Neural cell (in vitro differentiated cells): ENCODE measurements at regions not wholly inside any gene's neighbourhood (a gene's known extent, or its start where the extent isn't known, plus 50 kb on each side); places are given as distances from the start of the nearest gene placed in this dataset.

Experiments used
- H2AFZ ChIP-seq: fragments of 200-600, 300-800 bp; sonication (generic), shearing (Covaris generic); 2 replicates; pipeline ENCODE4 v1.6.0; 2014; ENCODE audit warnings: low read depth, mild to moderate bottlenecking, antibody characterized with exemption, low read length, moderate library complexity
- H3F3A ChIP-seq: fragments of 200-600 bp; shearing (Covaris generic); 2 replicates; pipeline ENCODE4 v1.6.1; 2016; ENCODE audit warnings: mild to moderate bottlenecking, moderate library complexity, mixed read lengths, antibody characterized with exemption, low read length; ENCODE audit not compliant: insufficient read depth, poor library complexity, severe bottlenecking
- H3K27ac ChIP-seq: fragments of 200-600, 300-800 bp; sonication (generic), shearing (Covaris generic); 2 replicates; pipeline ENCODE4 v1.5.1; 2014; ENCODE audit warnings: mild to moderate bottlenecking, low read length, moderate library complexity
- H3K27me3 ChIP-seq: fragments of 300-800, 200-600 bp; sonication (generic), shearing (Covaris generic); 2 replicates; pipeline ENCODE4 v1.6.0; 2014; ENCODE audit warnings: mild to moderate bottlenecking, low read depth, low read length, moderate library complexity; ENCODE audit not compliant: insufficient read depth
- H3K36me3 ChIP-seq: fragments of 300-800, 200-600 bp; sonication (generic), shearing (Covaris generic); 2 replicates; pipeline ENCODE4 v1.5.1; 2014; ENCODE audit warnings: mild to moderate bottlenecking, antibody characterized with exemption, low read length, moderate library complexity; ENCODE audit not compliant: insufficient read depth
- H3K4me2 ChIP-seq: fragments of 300-800, 200-600 bp; sonication (generic), shearing (Covaris generic); 2 replicates; pipeline ENCODE4 v1.6.0; 2014; ENCODE audit warnings: mild to moderate bottlenecking, low read length
- H3K4me3 ChIP-seq: fragments of 300-800, 200-600 bp; sonication (generic), shearing (Covaris generic); 2 replicates; pipeline ENCODE4 v1.5.1; 2014; ENCODE audit warnings: mild to moderate bottlenecking, low read length, moderate library complexity
- H3K79me2 ChIP-seq: fragments of 200-600 bp; shearing (Covaris generic); replicated peaks from 2 replicates; pipeline ENCODE4 v1.6.0; 2014; ENCODE audit warnings: mild to moderate bottlenecking, low read length, moderate library complexity; ENCODE audit not compliant: insufficient read depth
- H3K9ac ChIP-seq: fragments of 300-800, 200-600 bp; sonication (generic), shearing (Covaris generic); 2 replicates; pipeline ENCODE4 v1.6.1; 2016; ENCODE audit warnings: mild to moderate bottlenecking, low read length, mixed read lengths
- H3K9me2 ChIP-seq: fragments of 200-600 bp; shearing (Covaris generic); 2 replicates; pipeline ENCODE4 v1.6.1; 2016; ENCODE audit warnings: mild to moderate bottlenecking, low read length, mixed read lengths; ENCODE audit not compliant: insufficient read depth
- H3K9me3 ChIP-seq: fragments of 200-600, 300-800 bp; sonication (generic), shearing (Covaris generic); 2 replicates; pipeline ENCODE4 v1.6.1; 2016; ENCODE audit warnings: mild to moderate bottlenecking, mixed run types, low read length, moderate library complexity, mixed read lengths
- H4K20me1 ChIP-seq: fragments of 200-600 bp; shearing (Covaris generic); 2 replicates; pipeline ENCODE4 v1.6.1; 2016; ENCODE audit warnings: mild to moderate bottlenecking, mixed run types; ENCODE audit not compliant: insufficient read depth
- EP300 ChIP-seq: fragments of 450-650 bp; conservative IDR thresholded peaks from 2 replicates; pipeline ENCODE4 v1.6.1; 2014; ENCODE audit warnings: antibody characterized with exemption, mild to moderate bottlenecking, moderate library complexity; ENCODE audit not compliant: poor library complexity, severe bottlenecking
- EZH2 ChIP-seq: fragments of 200-600, 300-800 bp; shearing (Covaris generic), sonication (generic); IDR thresholded peaks from 2 replicates; pipeline ENCODE4 v1.6.1; 2014; ENCODE audit warnings: antibody characterized with exemption, low read length, borderline replicate concordance, mild to moderate bottlenecking; ENCODE audit not compliant: insufficient read depth, poor library complexity, severe bottlenecking
- MXI1 ChIP-seq: fragments of 450-650 bp; conservative IDR thresholded peaks from 2 replicates; pipeline ENCODE4 v1.6.1; 2014; ENCODE audit warnings: antibody characterized with exemption, mild to moderate bottlenecking; ENCODE audit not compliant: poor library complexity, severe bottlenecking
- POLR2AphosphoS5 ChIP-seq: IDR thresholded peaks from 2 replicates; pipeline ENCODE4 v1.6.1; 2012
- RAD21 ChIP-seq: fragments of 450-650 bp; conservative IDR thresholded peaks from 2 replicates; pipeline ENCODE4 v1.6.1; 2014; ENCODE audit warnings: antibody characterized with exemption, mild to moderate bottlenecking, moderate library complexity
- REST ChIP-seq: IDR thresholded peaks from 2 replicates; pipeline ENCODE4 v1.6.1; 2012; ENCODE audit warnings: borderline replicate concordance
- SMC3 ChIP-seq: fragments of 450-650 bp; conservative IDR thresholded peaks from 2 replicates; pipeline ENCODE4 v1.6.1; 2014; ENCODE audit warnings: antibody characterized with exemption, mild to moderate bottlenecking, moderate library complexity; ENCODE audit not compliant: poor library complexity
- TAF1 ChIP-seq: IDR thresholded peaks from 2 replicates; pipeline ENCODE4 v1.6.1; 2012; ENCODE audit warnings: low read depth
- TF ChIP-seq, protein P1 (sequence below): fragments of 450-650 bp; IDR thresholded peaks from 2 replicates; pipeline ENCODE4 v1.5.1; 2014; ENCODE audit warnings: antibody characterized with exemption, mild to moderate bottlenecking, moderate library complexity; ENCODE audit not compliant: poor library complexity, severe bottlenecking

DNA sequence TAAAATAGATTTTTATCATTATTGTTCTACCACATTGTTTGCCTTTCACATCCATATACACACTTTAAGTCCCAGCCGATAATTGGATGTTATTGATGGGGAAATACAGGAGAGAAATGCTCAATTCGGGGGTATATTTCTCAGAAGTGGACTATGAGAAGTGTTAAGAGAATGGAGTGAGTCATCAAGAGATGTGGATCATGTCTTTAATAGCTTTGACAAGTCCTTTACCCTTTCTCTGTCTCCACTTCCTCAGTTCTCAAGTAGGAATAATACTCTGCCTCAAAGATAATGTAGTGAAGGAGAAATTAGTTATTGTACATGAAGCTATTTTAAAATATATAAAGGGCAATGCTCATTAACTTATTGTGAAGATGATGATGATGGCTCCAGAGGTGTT, 1017.6 kb upstream of the PIK3C3 start:
- no peaks in the 10 kb centered on the region for H3K9me2 ChIP-seq
- H3K27ac ChIP-seq, result no peak overlapping the region
- H3K4me3 ChIP-seq, result no peak overlapping the region
- H2AFZ ChIP-seq, result no peak overlapping the region
- no peak overlapping the region for H3K9ac ChIP-seq
- no peaks in the 10 kb centered on the region for H3F3A ChIP-seq
- H3K27me3 ChIP-seq, result no peaks in the 10 kb centered on the region
- no peak for TF ChIP-seq SMC3
- TF ChIP-seq RAD21, result no peak
- no peak for TF ChIP-seq EP300
- no peak for TF ChIP-seq POLR2AphosphoS5
- TF ChIP-seq EZH2, result no peak
- H3K9me3 ChIP-seq, result no peaks in the 10 kb centered on the region
- H3K4me2 ChIP-seq, result no peak overlapping the region
- H4K20me1 ChIP-seq, result no peaks in the 10 kb centered on the region
- no peaks in the 10 kb centered on the region for H3K79me2 ChIP-seq
- H3K36me3 ChIP-seq, result no peaks in the 10 kb centered on the region

DNA sequence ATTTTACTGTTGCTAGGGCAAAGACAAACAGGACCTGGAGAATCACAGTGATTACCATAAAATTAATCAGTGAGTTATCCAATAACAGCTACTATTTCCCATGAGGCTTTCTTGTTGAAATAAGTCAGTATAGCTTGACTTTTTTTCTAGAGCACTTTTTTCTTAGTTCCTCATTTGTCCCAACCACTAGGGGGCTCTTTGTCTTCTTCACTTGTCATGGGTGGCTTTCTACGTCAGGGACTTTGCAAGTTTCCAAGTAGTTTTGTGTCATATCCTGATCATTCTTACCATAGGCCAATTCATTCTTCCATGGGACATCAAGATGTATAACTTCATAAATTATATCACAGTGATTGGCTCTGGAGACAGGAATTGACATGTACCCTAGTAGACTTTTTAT, 1019.6 kb upstream of the PIK3C3 start:
- Histone ChIP-seq H3K27me3 (no peaks in the 10 kb centered on the region), H3F3A (no peaks in the 10 kb centered on the region), H3K9me3 (no peaks in the 10 kb centered on the region), H3K4me2 (no peak overlapping the region), H3K36me3 (no peaks in the 10 kb centered on the region), H3K9me2 (no peaks in the 10 kb centered on the region), H3K4me3 (no peak overlapping the region), H2AFZ (no peak overlapping the region), H4K20me1 (no peaks in the 10 kb centered on the region), H3K79me2 (no peaks in the 10 kb centered on the region), H3K27ac (no peak overlapping the region), H3K9ac (no peak overlapping the region)
- TF ChIP-seq, protein P1, sequence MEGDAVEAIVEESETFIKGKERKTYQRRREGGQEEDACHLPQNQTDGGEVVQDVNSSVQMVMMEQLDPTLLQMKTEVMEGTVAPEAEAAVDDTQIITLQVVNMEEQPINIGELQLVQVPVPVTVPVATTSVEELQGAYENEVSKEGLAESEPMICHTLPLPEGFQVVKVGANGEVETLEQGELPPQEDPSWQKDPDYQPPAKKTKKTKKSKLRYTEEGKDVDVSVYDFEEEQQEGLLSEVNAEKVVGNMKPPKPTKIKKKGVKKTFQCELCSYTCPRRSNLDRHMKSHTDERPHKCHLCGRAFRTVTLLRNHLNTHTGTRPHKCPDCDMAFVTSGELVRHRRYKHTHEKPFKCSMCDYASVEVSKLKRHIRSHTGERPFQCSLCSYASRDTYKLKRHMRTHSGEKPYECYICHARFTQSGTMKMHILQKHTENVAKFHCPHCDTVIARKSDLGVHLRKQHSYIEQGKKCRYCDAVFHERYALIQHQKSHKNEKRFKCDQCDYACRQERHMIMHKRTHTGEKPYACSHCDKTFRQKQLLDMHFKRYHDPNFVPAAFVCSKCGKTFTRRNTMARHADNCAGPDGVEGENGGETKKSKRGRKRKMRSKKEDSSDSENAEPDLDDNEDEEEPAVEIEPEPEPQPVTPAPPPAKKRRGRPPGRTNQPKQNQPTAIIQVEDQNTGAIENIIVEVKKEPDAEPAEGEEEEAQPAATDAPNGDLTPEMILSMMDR, result no peak
- TF ChIP-seq EP300, result no peak
- TF ChIP-seq EZH2, result no peak
- no peak for TF ChIP-seq POLR2AphosphoS5
- TF ChIP-seq TAF1, result no peak
- no peak for TF ChIP-seq REST
- no peak for TF ChIP-seq MXI1
- no peak for TF ChIP-seq RAD21
- no peak for TF ChIP-seq SMC3

GRCh38 chr18:40932862-40933261, 1022.2 kb upstream of the PIK3C3 start:
- H3K9ac ChIP-seq, result no peak overlapping the region
- H3K4me3 ChIP-seq, result no peak overlapping the region
- TF ChIP-seq MXI1, result no peak
- TF ChIP-seq TAF1, result no peak
- TF ChIP-seq SMC3, result no peak
- no peak for TF ChIP-seq REST
- no peak for TF ChIP-seq EZH2
- no peak for TF ChIP-seq RAD21
- TF ChIP-seq, protein P1, result no peak
- TF ChIP-seq POLR2AphosphoS5, result no peak
- TF ChIP-seq EP300, result no peak
- H3K36me3 ChIP-seq, result no peaks in the 10 kb centered on the region
- H2AFZ ChIP-seq, result no peak overlapping the region
- H3K9me3 ChIP-seq, result no peaks in the 10 kb centered on the region
- no peak overlapping the region for H3K4me2 ChIP-seq
- H3K27me3 ChIP-seq, result no peaks in the 10 kb centered on the region
- H3K79me2 ChIP-seq, result no peaks in the 10 kb centered on the region
- H3K27ac ChIP-seq, result no peak overlapping the region
- no peaks in the 10 kb centered on the region for H4K20me1 ChIP-seq
- no peaks in the 10 kb centered on the region for H3F3A ChIP-seq
- no peaks in the 10 kb centered on the region for H3K9me2 ChIP-seq
